ENCODE measurements at regions not wholly inside any gene's neighbourhood (a gene's known extent, or its start where the extent isn't known, plus 50 kb on each side); places are given as distances from the start of the nearest gene placed in this dataset.
A peak's percentile ranks its signal among the peaks of the same experiment; 100 is the strongest.

DNA sequence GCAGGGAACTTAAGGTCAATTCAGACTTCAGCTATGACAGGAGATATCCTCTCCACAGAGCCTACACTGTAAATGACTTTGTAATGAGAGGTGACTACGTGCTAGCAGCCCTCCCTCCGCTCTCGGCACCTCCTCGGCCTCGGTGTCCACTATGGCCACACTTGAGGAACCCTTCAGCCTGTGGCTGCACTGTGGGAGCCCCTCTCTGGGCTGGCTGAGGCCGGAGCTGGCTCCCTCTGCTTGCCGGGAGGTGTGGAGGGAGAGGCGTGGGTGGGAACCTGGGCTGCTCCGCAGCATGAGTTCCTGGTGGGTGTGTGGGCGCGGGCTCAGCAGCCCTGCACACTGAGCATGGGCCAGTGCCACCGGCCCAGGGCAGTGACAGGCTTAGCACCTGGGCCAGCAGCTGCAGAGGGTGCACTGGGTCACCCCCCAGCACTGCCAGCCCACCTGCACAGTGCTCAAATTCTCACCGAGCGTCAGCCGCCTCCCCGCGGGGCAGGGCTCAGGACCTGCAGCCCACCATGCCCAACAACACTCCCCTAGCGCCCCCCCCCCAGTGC is 137.6 kb upstream of the SPACA7 start:
- intact Hi-C loops (cut with DNase I): no loop called here
- DNase-seq: peak in 1 of 10 donors; percentile 79

DNA sequence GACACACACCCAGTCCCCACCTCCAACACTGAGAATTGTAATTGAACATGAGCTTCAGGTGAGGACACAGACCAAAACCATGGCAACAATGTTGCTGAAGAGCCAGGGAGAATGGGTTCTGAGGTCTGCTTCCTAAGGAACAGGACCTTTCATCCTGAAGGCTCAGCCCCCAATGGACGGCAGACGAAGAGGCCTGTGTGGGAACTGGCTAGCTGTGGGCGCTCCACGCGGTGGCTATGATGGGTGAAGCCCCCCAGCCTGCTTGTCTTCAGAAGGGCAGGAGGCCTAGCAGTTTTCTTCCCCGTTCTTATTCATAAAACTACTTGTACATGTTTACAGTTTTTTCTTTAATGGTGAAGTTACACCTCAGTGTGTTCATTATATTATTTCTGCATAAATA is 136.1 kb upstream of the SPACA7 start:
- intact Hi-C loops (cut with DNase I): no loop called here
- DNase-seq: peak in 1 of 10 donors; percentile 57

DNA sequence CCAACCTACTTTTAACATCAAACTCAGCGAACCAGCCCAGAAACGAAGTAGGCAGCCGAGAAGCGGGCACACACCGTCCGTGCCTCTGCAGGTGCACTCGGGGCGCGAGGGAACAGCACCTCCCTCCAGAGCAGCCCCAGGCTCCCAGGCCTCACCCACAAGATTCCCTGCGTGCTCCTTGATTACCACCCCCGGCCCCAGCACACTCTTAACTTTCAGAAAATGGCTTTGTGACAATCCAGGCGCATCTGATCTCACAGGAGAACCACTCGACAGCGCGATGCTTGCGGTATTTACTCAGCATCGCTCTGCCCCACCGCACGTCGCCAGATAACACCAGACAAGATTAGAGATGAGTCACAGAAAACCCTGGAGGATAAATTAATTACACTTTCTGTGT is 134.9 kb upstream of the SPACA7 start:
- DNase-seq: peak in 1 of 10 donors; percentile 41
- intact Hi-C loops (cut with DNase I): no loop called here

DNA sequence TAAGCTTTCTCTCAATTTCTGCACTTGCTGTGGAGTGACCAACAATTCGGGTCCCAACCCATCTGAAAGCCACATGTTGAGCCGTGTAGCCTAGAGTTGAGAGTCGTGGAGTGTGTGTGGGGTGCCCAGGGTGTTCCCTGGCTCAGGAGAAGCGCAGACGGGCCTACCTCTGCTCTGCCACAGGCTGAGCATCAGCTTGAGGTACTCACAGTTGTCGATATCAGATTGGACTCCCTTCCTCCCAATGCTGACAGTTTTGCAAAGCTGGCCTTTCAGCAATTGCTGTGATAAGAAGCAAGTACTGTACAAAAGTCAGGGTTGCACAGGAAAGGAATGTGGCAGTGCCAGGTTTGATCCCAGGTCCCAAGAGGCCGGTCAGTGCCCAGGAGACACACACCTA is 133.4 kb upstream of the SPACA7 start:
- intact Hi-C loops (cut with DNase I): no loop called here
- DNase-seq: peak in 1 of 10 donors; percentile 36

DNA sequence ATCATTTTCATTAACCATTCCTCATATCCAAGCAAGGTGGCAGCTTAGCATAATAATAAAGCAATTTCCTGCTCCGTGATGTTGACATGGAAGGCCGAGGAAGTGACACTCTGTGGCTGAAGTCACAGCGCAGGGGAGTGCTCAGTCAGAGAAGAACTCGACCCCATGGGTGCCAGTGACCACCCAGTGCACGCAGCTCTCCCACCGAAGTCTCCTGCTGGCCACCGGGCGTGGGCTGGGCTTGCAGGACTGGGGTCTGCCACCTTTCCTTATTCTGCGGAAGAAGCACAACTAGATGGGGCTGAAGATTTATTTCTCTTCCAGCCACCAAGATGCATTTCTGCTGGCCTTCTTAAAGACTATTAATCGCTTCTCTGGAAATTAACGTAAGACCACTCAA is 132.1 kb upstream of the SPACA7 start:
- DNase-seq: peak in 1 of 10 donors; percentile 47
- intact Hi-C loops (cut with DNase I): no loop called here

DNA sequence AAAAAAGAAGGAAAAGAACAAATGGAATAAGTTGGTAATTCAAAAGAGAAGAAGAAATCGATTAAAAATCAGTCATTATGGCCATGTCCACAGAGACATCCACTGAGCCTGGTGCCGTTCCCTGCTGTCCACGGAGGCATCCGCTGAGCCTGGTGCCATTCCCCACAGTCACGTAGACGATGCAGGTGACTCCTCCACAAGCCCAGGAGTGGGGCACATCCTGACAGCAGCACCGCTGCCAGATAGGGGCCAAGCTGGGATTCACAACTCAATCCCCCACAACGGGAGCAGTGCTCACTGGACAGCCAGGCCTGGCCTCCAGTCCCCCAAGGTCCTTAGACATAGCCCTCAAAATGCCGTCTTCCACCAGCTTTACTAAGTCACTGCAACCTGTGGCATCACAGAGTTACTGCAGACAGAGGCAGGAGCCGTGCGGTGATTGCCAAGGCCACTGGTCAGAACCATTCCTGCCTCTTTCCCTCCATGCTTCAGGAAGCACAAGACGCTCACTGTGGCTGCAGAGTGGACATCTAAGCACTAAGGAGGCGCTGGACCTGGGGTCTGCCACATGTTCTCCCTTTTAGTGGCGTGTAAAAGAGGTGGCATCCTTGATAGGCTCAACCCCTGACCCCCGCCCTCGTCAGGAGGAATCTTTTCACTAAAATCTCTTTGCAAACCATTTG is 131.5 kb upstream of the SPACA7 start:
- DNase-seq: peak in 1 of 10 donors; percentile 68
- intact Hi-C loops (cut with DNase I): no loop called here

DNA sequence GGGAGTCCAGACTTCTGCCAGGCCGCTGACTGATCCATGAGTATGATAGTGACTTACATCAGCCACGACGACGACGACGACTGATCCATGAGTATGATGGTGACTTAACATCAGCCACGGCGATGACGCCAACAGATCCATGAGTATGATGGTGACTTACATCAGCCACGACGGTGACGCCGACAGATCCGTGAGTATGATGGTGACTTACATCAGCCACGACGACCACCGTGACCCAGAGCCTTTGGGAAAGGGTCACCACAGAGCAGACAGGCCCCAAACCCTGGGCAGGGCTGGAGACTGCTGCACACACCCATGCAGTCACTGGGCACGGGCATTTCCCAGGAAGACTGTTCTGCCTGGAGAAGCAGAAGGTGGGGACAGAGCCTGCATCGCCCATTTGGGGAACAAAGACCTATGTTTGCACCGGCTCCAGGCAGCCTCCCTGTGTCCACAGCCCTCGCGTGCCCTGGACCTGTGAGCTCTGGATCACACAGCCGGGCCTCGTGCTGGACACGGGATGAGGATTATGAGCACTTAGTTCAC is 130.9 kb upstream of the SPACA7 start:
- DNase-seq: peak in 1 of 10 donors; percentile 80

DNA sequence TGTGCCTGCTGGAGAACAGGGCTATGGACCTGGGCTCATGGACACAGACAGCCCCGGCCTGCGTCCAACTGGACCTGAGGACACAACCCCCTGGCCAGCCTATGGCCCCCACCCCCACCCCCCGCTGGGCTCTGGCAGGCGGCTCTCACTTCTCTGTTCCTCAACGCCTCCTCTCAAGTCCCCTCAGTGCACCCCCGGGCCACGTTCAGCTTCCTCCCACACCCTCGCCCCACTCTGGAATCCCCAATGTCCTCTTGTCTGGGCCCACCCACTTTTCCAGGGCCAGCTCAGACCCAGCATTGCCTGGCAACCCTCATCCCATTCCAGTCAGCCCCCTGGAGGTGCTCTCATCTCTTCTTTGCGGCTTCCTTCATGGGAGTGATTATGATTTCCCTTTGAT is 130.2 kb upstream of the SPACA7 start:
- intact Hi-C loops (cut with DNase I): no loop called here
- DNase-seq: peak in 1 of 10 donors; percentile 39

More for the DNA sequence above, 130.9 kb upstream of the SPACA7 start:
- intact Hi-C loops (cut with DNase I): no loop called here

DNA sequence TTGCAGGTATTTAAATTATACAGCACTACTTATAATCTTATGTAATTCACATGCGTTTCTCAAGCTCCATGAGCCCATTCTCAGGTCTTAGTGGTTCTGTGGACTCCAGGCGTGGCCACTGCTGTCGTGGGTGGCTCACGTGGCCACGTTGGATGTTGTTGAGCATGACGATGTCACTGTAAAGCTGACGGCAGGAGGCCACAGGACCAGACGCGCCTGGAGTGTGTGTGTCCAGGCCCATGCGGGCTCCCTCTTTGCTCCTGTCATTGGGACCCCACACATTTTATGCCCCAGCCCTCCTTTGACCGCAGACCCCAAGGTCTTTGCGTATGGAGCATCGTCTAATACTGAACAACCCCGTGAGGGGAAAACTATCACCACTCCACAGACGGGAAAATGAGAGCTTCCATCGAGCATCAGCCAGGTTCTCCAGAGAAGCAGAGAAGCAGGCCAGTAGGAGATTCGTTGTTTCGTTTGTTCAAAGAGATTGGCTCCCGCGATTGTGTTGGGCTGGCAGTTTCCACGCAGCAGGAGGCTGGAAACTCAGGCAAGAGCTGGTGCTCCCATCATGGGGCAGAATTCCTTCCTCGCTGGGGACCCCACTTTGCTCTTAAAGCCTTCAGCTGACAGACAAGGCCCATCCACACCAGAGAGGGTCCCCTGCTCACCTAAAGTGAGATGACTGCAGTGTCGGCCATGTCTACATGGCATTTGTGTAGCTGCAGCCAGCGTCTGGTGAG is 129.3 kb upstream of the SPACA7 start:
- DNase-seq: peak in 1 of 10 donors; percentile 72
- intact Hi-C loops (cut with DNase I): no loop called here

DNA sequence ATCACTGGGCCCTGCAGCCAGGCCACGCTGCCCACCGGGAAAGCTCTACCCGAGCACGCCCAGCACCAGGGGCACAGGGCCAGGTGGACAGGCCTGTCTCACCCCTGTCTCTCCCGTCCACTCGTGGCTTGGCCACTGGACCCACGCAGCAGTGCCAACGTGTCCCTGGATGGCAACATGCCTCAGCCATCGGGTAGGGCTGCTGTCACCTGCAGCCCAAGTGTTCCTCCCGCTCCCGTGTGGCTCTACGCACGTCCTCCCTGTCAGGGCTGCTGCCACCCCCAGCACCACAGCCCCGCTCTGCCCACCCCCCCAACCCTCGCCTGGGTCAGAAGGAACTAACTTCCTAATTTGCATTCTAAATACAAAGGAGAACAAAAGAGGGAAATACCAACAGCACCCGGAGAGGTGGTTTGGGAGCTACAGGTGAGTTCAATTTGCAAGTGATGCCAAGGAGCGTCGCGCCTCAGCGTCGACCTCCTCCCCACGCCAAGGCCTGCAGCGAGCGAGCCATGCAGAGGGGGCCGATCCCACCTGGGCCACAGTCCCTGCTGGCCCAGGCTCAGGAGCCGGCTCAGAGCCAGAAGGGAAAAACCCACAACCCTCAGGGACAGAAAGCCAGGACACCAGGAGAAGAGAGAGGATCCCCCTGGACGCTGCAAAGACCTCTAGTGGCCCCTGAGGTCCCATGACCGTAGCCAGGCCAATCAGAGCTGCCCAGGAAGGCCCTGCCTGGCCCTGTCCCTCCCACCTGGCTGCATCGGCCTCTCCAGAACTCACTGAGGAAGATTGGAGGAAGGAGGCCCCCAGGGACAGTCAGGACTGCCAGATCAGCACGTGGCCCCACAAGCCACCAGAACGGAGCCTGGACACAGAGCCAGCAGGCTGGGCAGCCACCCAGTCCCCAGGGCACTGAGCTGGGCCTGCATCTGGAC is 128.4 kb upstream of the SPACA7 start:
- DNase-seq: peak in 1 of 10 donors; percentile 79
- intact Hi-C loops (cut with DNase I): no loop called here

DNA sequence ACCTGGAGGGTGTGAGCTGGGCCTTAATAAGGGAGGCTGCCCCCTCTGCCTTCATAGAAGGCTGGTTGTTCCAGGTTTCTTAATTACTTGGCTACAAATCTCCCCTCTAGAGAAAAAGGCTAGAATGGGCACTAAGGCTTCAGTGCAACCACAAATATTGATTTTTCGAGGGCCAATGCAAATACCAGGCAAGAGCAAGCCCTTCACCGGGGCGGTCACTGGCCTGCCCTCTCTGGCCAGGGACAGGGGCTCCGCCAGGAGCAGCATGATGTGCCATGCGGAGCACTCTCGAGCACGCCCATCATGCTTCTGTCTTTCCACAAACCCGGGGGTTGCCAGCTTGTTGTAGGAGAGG is 127.8 kb upstream of the SPACA7 start:
- intact Hi-C loops (cut with DNase I): no loop called here
- DNase-seq: peak in 1 of 10 donors; percentile 77

DNA sequence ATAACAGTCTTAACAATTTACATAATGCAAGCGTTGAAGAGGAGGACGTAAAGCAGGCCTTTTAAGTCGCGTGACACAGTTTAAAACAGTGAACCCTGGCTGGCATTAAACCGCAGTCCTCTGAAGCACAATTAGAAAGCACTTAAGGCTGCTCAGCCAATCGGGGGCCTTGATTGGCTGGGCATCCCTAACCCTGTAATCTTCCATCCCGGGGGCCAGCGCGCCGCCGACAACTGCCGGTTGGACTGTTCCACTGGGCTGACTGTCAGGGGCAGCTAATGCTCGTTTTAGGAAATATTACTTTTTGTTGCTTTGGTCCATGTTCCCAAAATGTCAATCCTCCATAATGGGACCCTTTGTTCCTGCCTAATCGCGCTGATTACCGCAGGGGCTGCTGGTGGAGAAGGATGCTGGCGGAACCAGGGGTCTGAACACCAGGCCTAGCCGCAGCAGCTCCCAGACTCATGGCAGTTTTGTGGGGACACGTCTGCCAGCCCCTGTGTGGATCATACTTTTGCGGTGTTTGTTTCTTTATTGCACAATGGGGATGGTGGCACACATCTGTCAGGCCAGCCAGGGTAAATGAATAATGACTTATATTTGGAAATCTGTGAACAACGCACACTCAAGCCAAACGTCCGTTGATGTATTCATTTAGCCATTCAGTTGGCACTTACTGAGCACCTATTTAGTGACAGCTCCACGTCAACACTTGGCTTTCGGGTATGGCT is 127.1 kb upstream of the SPACA7 start:
- peak in 1 of 10 donors; percentile 48 for DNase-seq
- intact Hi-C loops (cut with DNase I): no loop called here

DNA sequence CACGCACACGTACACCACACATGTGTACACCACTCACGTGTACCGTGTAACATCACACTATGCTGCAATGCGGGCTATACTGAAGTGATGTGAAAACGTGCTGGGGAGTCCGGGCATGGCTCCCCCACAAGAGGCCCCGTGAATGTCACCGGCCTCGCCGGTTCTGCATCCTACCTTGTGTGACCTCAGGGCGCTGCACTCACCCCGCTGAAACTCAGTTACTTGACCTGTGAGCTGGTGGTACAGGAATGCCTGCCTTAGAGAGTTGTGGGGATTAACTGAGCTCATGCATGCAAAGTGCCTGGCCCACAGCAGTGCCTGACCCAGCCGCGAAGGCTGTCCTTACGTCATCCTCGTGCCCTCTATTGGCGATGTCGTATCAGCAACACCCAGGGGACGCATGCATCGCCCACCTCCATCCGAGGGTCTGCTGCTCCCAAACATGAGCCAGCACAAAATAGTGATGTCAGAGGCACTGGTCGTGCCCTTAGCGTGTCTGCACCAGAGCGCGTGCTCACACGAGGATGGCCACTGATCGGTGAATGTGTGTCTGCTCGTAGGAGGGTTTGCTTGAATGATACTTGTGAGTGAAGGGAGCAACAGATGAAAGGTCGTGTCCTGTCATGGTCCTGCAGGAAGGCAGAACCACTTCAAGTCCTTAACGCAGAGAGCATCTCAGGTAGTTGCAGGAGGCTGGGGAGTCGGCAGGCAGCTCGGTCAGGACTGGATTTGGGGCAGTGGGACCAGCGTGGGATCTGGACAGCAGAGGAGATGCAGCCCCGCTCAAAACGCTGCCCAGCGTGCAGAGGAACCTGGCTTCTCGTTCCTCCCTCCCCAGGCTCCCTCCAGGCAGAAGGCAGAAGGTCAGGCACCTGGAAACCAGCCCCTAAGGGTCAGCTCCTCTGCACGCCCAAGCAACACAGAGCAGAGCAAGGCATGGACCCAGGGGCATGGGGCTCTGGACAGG is 126.2 kb upstream of the SPACA7 start:
- DNase-seq: peak in 1 of 10 donors; percentile 75

DNA sequence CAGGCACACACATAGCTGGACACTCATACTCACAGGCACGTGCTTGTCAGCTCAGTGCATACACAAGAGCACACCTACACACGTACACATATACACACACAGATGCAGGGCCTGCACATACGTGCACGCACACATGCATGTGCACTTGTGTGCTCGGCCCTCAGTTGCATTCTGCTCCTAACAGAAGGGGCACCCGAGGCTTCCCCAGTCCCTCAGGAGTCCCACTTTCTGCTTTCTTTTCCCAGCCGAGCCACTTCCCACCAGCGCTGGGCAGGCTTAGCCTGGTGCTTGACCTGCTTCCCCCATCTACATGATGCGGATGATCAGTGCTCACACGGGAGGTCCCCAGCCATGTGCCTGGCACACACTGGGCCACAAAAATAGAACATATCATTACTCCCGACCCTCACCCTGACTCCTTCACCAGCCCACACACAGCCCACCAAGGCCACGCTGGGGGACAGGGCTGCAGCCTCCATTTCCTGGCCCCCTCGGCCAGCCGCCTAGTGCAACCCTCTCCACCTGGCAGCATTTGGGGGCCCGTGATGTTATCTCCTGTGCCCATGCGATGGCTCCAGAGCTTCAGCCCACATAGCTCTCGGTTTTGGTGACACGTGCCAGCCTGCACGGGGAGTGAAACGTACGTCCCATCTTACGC is 125.2 kb upstream of the SPACA7 start:
- peak in 1 of 10 donors; percentile 47 for DNase-seq
- intact Hi-C loops (cut with DNase I): no loop called here

More for the DNA sequence above, 126.2 kb upstream of the SPACA7 start:
- intact Hi-C loops (cut with DNase I): no loop called here

DNA sequence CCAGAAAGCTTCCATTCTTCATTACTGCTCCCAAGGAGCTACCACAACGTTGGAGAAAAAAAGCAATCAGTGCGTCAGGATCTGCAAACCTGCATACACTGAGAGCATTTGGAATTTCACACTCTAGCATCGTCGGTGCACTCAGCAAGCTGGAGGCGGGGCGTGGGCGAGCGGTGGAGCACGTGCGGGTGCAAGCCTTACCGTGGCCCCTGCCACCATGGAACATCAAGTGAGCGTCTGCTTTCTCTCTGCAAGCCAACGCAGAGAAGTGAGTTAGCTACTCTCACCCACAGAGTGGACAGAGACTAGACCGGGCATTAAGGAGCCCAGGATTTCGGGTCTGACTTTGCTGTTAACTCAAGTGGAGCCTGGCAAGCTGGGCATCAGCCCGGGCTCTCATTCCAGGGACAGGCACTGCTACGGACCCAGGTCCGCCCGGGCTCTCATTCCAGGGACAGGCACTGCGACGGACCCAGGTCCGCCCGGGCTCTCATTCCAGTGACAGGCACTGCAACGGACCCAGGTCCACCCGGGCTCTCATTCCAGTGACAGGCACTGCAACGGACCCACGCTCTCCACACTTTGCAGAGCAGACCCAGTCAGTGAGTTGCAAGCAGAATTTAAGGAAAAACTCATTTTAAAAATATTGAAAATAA is 124.1 kb upstream of the SPACA7 start:
- intact Hi-C loops (cut with DNase I): no loop called here
- peak in 1 of 10 donors; percentile 61 for DNase-seq

DNA sequence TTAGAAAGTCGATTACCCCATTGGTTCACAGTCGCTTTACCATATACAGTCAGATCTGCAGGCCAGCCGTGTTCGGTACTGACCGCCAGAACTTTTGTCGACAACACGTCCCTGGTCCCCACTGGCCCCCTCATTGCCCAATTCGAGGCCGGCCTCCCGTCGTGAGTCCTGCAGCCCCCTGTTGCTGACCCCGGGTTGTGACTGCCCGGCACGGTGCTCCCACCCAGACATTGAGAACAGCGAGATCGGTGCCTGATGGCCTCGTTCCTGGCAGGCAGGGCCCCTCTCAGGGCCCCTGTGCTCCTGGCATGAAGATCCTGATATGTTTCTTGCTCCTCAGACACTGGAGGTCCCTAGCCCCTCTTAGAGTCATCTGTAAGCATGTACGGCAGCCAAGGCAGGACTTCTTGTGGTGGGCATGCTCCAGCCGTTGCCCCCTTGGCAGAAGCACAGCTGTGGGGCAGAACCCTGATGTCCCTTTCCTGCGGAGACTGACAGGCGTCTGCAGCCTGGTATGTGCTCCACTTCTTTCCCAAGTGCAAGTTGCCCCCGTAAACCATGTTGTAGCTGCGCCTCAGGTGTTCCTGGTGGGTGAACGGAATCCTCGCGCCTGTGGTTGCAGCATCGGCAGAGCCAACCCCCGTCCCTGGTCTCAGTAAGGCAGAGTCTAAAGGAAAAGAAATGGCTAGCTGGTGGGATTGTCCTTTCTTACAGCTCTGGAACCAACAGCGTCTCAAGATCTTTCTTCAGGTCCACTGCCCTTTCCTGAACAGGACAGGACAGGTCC is 123.2 kb upstream of the SPACA7 start:
- intact Hi-C loops (cut with DNase I): no loop called here
- peak in 1 of 10 donors; percentile 57 for DNase-seq

DNA sequence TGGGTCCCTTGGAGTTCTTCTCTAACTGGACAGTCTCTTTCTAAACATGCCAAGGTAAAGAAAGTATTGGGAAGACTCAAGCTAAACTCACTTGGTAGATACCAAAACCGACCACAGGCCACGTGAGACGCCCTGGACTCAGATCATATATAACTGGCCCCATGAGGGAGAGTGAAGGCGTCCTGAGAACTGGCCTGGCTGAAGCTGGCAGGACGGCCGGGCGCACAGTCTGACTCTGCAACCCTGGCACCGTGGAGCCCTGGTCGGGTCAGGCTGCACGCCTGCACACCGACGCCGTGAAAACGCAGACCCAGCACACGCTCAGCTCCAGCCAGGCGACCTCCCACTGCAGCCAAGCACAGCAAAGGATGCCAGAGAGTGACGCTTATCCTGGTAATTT is 122.5 kb upstream of the SPACA7 start:
- DNase-seq: no peak
- intact Hi-C loops (cut with DNase I): no loop called here
